CD4-positive, alpha-beta T cell treated with Interleukin-21 for 1 hour (primary cell): ENCODE measurements at regions not wholly inside any gene's neighbourhood (a gene's known extent, or its start where the extent isn't known, plus 50 kb on each side); places are given as distances from the start of the nearest gene placed in this dataset.

Source experiments
- DNase-seq: peaks from one replicate; pipeline ENCODE4 v3.0.0-alpha.2; 2020

DNA sequence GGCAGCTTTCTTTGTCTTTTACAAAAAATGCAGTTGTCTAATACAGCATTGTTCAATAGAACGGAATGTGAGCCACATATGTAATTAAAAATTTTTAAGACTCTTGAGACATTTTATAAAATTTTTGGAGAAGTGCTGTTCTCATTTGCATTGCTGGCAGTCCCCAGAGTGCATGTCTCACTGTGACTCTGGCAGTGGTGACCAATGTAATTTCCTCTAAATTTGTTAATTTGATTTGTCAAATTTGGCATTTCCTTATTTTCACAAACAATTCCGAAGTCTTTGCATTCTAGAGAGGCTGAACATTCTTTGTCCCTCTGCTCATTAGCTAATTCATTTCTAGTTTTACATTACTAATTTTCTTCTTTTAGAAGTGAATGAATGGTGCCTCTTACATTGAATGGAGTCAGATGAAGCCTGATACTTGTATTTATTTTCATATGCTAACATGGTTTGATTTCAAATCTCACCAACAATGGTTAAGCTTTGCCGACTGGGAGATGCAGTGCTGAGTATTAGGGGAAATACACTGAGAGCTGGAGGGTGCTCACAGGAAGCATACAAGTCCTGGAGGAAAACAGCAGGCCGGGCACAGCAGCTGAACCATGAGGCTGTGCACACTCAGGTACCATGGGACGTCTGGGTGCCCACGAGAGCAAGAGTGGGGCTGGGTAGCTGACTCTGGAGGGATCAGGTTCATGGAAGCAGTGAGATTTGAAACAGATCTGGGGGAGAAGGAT, 68.5 kb upstream of the ARMC2 start:
- DNase-seq = no peak

DNA sequence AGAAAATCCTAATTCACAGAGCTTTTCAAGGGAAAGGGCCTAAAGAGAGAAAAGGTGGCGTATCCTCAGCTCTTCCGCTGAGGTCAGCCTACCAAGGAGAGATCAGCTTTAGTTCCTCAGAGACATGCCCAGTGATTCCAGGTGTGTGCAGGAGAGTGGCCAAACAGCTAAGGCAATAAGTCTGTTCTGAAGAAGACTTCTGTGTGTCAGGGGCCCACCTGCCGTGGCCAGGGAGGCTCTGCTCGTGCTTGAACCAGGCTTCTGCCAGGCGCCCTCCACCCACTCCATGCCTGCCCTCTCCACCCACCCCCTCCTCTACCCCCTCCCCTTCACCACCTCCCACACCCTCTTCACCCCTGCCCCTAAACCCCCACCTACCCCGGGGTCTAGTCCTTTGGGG, 67.4 kb upstream of the ARMC2 start:
- no peak for DNase-seq

DNA sequence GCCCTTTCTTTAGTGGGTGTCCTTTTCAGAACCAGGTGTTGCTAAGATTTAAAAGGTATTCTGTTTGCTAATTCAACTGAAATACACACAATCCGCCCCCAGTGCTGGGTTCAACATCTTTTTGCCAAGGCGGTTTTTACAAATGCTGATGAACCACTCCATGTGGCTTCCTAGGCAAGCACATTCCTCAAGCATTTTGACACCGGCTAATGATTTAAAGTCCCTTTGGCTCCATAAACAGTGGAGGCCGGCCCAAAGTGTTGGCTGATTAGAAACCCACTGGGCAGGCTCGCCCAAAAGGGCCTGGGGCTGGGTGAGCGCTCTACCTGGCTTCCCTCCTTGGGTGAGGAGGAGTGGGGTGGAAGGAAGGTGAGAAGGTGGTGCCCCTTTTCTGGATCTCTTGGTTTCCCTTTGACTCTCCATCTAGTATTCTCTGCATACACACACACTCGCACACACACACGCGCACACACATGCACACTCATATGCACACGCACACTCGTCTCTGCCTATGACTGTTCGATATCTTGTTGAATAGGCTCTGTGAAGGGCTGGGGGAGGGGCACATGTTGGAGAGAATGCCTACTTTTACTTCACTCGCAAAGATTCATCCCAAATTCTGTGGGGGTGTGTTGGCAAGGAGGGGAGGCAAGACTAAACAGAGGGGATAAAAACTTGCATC, 66.7 kb upstream of the ARMC2 start:
- DNase-seq = no peak

DNA sequence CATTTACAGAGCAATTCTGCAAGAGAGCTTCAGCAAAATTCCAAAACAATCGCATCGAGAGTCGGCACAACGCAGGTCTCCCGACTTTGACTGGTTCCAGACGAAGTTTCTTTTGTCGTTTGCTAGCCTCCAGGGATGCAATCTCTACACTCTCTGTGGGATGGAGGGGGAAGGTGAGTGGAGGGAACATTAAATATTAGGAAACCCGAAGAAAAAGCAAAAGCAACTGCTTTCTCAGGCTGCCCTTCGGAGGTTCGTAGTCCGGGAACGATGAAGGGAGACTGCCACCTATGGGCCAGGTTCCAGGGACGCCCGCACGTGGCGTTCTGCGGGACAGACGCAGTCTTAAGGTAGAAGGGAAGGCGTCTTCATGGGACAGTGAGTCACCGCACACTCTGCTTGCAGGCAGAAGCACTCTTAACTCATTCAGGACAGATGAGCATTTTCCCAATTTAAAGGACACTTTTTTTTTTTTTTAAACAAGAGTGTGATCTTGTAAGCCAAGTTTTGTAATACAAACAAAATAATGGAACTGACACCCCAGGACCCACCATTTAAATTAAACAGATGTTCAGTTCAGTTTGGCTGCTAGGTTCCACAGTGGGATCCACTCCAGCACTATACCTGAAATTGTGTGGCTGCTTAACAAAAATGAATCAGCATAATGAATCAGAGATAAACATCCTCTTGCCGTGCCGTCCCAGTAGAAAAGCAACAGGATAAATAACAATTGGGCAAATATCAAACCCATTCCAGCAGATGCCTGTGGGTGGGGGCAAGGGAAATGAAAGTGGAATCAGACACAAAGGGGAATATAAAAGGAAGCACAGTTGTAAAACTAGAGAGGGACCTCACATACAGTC, 65.8 kb upstream of the ARMC2 start:
- peak; percentile 80 for DNase-seq

DNA sequence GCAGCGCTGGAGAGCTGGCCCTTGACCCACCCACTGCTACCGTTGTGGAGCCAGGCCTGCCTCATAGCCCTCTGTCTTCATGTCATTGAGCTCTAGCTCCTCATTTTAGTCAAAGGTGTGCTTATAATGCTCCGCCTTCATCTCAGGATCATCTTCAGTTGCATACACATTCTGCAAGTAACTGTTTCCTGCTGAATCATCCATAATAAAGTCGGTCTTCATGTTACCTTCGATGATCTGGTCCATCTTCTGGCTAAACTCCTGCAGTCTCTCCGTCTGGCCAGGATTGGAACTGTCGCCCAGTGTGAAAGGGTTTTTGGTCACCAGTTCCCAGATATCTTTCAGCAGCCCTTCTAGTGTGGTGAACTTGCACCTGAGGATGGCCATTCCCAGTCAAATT, 62.6 kb upstream of the ARMC2 start:
- no peak for DNase-seq

DNA sequence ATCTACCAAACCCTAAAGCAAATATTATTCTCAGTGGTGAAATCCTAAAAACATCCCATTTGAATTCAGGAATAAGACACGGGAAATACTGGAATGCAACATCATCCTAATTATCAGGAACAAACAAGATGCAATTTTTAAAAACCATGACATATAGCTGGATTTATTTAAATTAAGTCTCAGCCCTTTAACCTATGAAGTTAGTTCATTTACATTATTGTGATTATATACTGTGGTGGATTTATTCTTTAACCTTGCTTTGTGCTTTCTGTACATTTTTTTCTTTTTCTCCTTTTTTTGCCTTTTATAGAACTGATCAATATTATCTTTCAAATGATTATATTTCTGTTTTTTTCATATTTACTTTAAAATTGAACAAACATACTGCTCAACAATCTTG, 59.8 kb upstream of the ARMC2 start:
- DNase-seq = no peak

DNA sequence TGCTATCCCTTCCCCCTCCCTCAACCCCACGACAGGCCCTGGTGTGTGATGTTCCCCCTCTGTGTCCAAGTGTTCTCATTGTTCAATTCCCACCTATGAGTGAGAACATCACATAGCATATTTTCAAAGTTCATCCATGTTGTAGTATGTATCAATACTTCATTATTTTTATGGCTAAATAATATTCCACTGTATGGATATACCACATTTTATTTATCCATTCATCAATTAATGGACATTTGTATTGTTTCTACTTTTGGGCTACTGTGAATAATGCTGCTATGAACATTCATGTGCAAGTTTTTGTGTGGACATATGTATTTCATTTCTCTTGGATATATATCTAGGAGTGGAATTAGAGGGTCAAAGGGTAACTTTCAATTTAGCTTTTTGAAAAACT, 58.7 kb upstream of the ARMC2 start:
- no peak for DNase-seq

DNA sequence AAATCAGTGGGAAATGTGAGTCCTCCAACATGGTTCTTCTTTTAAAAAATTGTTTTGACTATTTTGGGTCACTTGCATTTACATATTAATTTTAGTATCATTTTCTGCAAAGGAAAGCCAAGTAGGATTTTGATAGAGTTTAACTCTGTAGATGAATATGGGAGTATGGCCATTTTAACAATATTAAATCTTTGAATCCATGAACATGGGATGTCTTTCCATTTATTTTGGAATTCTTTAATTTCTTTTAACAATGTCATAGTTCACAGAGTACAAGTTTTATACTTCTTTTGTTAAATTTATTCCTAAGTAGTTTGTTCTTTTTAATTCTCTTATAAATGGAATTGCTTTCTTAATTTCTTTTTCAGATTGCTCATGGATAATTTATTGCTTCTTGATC, 56.5 kb upstream of the ARMC2 start:
- no peak for DNase-seq

DNA sequence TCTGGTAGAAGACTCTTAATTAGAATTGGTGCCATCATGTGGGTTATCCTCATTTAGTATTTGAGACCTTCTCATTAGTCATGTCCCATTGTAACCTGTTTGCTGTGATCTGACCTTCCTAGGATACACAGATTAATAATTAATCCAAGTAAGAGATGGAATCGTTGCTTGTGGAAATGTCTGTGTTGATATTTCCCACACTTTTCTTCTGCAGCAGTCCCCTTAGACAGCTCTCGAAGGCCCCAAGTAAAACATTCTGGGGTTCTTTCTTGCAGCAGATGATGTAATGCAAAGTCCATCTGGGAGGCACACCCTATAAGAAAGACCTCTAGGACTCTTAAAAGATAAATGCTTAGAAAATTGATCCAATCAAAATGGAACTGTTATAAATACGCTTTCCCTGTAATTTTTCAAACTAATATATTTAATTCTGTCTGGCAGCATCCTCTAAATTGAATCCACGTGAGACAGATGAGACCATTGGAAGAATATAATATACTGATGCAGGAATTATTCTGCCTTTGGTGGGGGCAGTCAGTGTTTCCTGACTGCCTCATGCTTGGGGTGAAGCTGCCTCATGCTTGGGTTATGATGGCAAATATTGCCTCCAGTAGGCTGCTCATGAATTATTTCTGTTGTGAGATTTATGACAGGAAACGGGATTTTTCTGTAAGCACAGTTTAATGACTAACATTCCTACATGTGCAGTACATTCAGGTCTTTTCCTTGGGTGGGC, 54.5 kb upstream of the ARMC2 start:
- no peak for DNase-seq

DNA sequence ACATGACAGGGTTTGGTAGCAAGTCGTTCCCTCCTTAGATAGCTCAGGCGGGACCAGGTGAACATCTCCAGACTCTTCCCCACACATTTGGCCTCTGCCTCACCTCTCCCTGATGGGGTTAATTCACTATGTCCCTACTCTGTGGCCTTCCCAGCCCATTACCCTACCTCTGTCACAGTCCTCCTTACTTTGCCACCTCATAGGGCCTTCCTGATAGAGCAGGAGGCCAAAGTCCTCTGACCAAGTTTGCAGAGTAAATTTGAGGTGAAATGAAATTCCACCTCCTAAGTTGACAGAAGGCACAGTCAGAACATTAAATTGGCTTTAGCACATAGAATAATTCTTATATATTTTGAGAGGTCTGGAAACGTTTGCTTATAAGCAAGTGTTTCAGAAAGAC, 53.1 kb upstream of the ARMC2 start:
- DNase-seq = no peak

DNA sequence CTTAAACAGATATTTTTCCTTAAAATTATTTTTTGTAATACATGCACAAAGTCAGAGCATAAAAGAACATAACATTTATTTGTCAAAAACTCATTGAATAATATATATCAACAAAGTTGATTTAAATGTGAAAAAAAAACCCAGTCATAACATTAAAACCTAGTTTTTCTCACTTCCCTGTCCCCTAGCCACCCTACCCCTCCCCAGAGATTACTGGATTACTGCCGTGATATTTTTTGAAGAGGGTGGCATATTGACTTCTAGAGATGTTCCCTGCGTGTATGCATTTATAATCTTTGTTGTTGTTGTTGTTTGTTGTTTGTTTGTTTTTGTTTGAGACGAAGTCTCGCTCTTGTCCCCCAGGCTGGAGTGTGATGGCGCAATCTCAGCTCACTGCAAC, 52.4 kb upstream of the ARMC2 start:
- DNase-seq = no peak

DNA sequence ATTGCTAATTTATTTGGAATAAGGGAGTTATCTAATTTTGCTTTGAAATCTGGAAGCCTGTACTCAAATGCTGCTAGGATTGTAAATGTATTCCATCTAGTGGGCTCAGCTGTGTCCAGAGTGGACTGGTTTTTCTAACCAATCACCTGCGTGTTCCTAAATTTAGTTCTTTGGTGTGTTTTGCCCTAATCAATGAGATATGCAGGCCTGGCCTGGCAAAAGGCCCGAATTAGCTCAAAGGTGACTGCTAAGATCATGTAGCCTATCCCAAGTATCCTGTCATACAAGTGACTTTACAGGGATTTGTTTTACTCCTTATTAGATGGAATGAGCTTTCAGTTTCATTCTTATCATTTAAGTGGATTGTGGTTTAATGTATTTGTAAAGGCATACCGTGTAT, 51.3 kb upstream of the ARMC2 start:
- DNase-seq = no peak

DNA sequence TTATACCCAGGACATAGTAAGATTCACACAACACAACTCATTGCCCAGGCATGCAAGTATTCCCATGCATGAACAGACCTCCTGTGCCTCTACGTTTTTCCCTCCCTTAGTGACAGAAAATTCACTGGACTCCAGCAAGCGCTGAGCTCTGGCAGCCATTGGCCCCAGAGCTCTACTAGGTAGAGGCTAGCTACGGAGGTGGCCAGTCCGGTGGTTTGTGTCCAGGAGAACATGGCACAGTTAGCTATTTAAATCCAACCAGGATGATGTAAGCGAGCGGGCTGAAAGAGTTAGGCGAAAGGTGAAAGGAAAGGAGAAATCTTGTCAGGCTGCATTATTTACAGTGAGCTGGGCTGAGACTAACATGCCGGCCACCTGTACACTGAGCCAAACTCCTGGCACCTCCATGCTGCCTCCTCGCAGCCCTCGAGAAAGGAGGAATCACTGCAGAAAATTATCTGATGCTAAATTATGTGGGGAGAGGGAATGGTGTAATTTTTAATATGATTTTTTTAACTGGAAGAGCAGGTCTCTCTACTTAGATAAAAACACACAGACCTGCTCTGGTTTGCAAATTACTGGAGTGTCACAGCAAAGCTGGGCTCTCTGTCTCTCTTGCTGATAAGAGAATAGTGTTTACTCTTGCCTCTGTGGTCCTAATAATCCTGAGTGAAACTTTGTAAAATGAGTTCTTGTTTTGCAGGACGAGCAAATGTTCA, 50.1 kb upstream of the ARMC2 start:
- DNase-seq = no peak
